ENCODE measurements at regions not wholly inside any gene's neighbourhood (a gene's known extent, or its start where the extent isn't known, plus 50 kb on each side); places are given as distances from the start of the nearest gene placed in this dataset.

DNA sequence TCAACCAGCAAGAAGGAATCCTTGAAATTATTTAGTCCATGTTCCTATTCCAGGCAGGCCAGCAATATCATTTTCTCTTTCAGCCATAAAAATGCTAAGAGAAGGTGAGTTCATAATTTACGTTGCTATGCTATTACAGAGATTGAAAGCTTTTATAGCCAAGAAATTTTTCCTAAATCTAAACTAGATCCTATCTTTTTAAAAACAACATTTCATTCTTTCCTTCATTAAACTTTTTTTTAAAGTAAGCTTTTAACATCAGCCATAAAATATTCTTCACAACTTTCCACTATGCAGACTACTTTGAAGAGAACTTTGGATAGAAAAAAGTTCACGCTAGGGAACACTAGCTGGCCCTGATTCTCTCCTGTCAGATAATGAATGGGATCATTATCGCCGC is 159.8 kb downstream of the RPS12 start:
- no peak for DNase-seq (ENCODE audit: low read depth)

DNA sequence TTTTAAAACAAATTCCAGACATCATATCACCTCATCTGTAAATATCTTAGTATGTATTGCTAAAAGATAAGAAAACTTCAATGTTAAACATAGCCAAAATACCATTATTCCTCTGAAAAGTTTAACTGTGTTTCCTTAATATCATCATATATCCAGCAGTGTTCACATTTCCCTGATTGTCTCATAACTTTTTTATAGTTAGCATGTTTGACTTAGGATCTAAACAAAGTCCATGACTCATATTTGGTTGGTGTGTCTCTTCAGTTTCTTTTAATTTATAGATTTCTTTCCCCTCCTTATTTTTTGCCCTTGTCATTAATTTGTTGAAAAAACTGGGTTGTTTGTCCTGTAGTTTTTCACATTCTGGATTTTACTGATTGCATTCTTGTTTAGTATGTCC is 163.0 kb downstream of the RPS12 start:
- no peak for DNase-seq (ENCODE audit: low read depth)

DNA sequence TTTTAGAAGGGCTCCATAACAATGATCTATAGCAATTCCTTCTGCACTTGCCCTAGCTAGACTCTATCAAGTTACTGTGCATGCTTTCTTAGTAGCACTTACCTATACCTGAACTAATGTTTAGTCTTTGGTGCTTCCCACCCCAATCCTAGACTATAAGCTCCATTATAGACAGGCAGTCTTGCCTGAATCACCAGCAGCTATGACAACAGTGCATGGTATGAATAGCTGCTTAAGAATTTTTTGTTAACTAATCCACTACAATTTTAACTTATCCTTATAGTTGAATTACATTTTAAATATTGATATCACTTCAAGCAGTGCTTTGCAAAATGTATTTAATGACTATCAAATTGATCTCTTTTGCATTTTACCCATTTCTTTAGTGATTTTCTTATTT is 164.3 kb downstream of the RPS12 start:
- DNase-seq (ENCODE audit: low read depth) = no peak

DNA sequence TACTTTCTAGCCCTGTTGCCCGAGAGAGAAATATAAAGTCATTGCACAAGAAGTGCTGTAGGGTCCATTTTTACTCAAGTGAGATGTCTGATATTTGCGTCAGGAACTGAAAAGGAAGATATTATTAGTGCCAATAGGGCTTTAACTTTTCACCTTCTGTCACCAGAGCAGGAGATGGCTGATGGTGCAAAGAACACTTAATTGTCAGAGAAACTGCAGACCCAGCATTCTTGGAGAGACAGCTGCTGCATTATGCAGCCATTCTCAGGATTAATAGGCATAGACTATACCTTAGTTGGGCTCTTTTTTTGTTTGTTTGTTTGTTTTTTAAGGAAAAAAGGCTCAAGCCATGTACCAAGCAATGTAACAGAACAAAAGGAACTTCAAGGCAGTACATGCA is 179.4 kb downstream of the RPS12 start:
- no peak for DNase-seq (ENCODE audit: low read depth)

DNA sequence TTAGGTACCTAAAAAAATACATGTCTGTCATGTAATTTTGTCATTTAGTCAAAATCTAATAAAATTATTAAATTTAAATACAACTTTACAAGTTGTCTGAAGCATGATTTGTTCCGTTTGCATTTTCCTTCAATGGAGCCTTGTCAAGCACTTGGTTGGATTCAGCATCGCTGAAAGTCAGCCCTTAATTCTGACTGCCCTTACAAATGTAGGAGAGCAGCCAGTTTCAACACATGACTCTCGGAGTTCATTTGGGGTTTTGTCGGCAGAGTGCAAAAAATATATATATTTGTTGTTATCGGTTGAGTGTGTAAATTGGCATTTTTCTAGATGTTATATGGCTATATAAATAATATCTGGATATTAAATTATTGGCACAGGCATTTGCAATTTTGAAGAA is 180.6 kb downstream of the RPS12 start:
- DNase-seq (ENCODE audit: low read depth) = no peak

DNA sequence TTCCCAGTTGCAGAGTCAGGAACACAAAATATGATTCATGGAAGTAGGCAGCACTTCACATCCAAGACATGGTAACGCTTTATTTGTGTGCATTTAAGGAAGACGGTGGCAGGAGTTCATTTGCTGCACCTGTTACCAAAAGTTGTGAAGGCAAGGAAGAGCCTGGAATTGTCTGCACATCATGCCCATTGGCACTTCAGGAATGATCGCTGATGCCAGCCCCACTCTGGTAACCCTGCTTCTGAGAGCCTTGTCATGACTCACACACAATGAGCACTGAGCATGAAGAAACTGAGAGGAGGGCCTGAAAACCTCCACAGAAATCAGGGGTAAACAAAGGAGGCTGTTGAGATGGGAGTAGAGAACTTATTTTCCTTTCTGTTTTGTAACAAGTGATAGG is 181.1 kb downstream of the RPS12 start:
- no peak for DNase-seq (ENCODE audit: low read depth)

DNA sequence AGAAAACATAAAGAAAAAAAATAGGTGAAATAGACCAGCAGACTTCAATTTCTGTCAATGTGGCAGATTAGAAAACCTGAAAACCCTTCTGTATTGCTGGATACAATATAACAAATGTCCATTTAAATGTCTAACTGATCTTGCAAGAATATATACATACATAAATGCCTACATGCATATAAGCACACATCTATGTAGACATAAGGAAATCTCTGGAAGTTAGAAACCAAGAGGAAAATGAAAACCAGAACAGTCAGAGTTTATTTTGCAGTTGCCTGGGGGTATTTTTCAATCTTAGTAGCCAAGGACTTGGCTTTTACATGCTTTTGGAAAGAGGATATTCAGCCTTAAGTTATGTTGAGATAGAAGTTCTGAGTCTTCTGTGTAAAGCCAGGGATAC is 184.0 kb downstream of the RPS12 start:
- DNase-seq (ENCODE audit: low read depth) = no peak

DNA sequence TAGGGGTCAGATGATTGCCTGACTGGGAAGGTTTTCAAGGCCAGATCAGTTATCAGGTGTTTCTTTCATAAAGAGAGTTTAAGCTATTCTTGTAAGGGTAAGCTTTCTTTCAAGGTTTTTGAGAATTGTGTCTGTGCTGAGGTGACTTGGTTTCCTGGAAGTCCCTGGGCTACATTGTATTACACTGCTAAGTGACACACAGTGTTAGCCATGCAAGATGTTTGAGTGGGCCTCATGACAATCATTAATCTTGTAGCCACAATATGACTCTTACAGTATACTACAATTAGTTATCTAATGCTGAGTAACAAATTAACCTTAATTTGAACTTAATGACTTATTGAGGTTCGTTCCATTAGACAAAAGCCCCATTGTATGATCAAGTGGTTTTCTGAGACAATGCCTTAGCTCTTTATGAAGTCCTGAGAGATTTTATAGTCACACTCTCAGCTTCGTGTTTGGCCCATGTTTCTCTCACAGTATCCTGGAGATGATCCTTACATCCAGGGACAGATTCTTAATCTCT is 186.7 kb downstream of the RPS12 start:
- DNase-seq (ENCODE audit: low read depth) = no peak

DNA sequence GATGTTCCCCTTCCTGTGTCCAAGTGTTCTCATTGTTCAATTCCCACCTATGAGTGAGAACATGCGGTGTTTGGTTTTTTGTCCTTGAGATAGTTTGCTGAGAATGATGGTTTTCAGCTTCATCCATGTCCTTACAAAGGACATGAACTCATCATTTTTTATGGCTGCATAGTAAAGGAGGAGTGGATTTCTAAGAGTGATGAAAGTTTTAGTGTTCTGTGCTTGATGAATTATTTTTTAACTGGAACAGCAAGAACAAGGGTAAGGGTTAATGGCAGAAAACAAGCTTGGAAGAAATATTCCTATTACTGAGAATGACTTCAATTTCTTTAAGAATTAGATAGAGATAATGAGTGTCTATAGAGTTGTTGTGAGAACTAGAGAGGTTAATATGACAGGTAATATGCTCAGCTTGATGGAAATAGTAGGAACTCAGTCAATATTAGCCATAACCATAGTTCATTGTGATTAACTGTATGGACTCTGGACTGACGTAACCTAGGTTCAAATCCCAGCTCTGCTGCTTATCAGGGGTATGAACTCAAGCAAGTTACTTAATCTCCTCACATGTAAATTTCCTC is 190.0 kb downstream of the RPS12 start:
- no peak for DNase-seq (ENCODE audit: low read depth)

DNA sequence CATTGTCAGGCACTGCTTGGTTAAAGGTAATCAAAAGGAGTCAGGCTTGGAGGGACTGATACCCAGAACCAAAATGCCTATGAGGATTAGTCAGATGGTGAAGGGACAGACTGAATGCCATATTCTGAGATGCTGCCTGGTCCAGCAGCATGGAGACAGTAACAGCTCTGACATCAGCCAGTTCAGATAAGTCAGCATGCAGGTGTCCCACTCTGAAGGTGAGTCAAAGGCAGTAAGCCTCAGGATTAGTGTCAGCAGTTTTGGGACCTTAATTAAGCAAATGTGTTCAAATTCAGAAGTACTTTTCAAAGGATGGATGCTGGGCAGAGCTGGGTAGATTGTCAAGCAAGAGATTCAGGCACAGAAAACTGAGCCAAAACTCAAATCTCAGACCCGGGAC is 198.4 kb downstream of the RPS12 start:
- no peak for DNase-seq (ENCODE audit: low read depth)

DNA sequence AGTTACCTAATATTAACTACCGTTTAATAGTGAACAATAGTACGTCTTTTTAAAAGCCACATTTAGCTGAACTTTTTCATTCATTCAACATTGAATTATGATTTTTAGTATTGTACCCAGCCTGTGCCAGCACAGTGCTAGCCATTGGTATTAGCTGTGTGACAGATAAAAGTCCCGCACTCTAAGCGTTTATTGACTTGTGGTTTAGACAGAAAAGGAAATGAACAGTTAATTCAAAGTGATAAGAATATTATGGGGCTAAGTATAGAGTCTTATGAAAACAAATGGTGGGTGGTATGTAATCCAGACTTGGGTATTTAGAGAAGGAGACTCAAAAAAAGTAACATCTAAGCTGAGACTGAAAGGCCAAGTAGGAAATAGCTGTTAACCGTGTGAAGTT is 202.3 kb downstream of the RPS12 start:
- DNase-seq (ENCODE audit: low read depth) = no peak

DNA sequence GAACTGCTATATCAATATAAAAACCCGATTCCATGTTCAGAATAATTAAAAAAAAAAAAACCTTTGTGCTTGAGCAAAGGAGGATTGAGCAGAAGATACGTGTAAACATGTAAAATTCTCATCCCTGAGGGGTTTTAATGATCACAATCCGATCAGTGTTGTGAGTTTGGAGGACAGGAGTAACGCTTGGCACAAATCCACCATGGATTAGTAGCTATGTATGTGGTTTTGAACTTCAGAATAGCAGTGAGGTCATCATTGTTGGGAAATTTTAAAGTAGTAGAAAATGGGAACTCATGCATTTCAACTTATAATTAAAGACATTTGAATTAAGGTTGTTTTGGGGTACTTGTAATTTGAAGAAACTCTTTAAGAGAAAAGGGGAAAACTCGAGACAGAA is 203.2 kb downstream of the RPS12 start:
- DNase-seq (ENCODE audit: low read depth) = no peak

DNA sequence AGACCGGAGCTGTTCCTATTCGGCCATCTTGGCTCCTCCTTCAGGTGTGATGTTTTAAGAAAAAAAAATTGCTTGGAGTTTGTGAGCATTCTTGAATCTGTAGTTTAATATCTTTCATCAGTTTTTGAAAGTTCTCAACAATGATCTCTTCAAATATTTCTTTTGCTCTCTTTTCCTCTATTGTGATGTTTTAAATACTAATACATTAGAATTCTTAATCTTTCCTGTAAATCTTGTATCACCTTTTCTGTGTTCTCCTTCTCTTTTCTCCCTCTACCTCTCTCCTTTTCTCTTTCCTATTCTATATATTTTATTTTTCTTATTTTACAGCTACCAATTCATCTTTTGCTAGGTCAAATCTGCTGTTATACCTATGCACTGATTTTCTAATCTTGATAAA is 212.3 kb downstream of the RPS12 start:
- no peak for DNase-seq (ENCODE audit: low read depth)

DNA sequence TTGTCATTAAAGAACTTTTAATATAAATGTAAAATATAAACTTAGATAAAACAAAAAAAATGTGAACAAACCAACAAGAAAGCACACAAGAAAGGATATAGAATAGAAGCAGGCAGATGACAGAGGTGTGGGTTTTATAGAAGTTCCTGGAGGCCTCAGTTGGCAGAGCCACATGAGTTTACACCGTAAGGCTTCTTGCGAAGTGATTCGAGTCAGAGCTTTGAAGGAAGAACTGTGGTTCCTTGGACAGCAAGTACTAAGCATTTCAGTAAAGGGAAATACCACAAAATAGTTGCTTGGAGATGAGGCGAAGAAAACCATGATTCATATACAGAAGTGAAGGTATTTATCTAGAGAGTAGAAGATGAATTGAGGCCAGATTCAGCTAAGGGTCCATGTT is 207.9 kb upstream of the EYA4 start:
- DNase-seq (ENCODE audit: low read depth) = no peak

DNA sequence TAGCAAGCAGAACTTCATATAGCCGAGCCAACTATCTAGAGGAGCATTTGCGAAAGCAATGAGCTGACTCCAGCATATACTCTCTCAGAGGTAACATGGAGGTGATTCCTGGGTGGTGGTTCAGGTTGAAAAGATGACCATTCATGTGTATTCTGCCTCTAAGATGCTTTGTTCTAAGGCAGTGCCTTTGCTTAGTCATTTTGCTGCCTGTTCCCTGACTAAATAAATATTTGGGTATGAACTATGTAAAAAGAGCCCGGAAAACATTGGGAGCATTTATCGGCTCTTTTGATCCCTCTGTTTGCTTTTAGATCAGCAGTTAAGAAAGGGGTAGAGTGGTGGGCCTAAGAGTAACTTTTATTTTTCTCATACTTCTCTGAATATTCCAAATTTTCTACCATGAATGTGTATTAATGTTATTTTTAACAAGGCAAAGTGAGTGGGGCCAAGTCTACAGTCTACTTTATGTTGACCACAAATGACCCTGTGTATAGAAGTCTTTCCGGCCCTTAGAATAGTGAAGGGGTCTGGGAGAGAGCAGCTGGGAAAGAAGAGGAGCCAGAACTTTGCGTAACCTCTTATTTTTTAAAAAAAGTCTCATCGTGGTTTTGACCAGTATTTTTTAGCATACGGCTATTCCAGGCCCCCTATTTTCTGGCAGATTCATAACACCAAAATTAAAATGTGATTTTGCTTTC is 206.5 kb upstream of the EYA4 start:
- no peak for DNase-seq (ENCODE audit: low read depth)

DNA sequence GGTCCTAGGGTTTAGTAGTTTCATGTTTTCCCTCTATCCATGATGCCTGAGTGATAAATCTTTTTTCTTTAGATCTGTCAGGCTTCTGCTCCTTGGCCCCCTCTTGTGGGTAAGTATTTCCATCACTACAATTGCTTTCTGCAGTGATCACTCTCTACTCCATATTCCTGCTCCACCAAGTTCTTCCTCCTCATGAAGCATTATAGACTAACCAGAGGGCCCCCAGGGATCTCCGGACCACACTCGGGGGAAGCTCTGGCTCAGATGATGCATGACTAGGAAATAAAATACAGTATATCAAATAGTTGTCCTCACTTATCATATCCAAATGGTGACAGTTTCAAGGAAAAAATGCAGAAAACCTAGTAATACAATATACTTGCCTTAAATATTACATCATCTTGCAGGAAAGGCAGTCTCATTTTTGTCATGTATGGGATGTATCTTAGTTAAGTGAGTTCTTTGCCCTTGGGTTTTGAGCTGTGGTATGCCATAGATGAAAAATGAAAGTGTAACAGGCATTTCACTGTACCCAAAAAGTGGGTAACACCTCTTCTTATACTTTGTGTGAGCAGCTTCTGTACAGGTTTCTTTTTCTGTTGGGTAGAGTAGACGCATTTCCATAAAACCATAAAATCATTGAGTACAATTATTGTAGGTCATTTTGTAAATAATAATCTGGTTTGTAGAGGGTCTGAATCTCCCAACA is 200.9 kb upstream of the EYA4 start:
- DNase-seq (ENCODE audit: low read depth) = no peak

DNA sequence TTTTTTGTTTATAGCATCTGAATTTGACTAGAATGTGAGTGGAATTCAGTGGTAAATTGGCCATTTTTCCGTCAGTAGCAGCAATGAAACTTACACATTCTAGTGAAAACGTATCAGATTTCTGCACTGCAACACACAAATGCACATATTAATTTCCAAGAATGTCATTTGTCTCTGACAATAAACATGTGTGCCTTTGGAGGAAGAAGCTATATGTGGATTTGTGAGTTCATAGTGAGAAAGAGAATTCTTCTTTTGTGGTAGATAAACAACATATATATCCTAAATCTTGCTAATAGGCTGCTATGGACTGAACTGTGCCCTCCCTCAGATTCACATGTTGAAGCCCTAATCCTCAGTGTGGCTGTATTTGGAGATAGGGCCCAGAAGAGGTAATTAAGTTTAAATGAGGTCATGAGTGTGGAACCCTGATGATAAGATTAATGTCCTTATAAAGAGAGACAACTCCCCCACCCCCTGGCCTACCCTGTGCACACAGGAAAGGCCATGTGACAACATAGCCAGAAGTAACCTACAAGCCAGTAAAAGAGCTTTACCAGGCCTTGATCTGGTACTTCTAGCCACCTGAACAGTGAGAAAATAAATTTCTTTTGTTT is 200.2 kb upstream of the EYA4 start:
- DNase-seq (ENCODE audit: low read depth) = no peak

DNA sequence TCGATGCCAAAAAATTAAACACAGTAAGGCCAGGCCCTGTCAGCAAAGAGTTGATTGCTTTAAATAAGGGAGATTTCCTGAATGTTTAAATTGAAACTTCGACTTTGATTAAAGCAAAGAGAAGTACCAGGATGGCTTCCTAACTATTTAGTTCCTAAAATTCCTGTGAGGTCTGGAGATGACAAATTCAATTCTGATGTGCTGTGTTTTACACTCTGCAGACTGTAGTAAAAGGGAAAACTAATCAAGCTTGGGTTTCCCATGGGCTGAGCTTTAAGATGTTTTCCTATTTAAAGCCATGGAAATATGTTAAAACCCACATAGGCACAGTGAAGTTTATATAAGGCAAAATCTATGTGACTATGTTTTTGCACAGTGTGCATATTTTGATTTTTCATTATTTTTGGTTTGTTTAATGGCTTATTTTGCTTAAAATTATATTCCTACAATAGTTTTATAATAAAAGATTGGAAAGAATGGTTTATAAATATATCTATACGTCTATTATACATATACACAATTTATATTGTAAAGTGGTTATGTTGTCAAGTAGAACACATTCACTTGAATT is 198.5 kb upstream of the EYA4 start:
- no peak for DNase-seq (ENCODE audit: low read depth)

DNA sequence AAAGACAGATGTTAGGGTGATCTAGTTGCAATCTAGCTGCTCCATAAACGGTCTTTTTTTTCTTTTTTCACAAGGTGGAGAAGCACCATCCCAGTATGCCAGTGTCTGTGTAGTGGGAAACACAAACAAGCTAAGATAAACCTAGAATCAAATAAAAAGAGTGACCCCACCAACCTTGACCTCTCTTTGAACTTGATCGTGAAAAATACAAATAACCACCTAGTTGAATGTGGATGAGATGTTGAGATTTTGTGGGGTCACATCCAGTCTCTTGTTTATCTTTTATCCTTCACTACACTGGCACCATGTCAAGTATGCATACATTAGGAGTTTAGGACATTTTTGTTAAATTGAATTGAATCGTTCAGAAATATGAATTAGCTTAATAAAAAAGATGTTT is 194.6 kb upstream of the EYA4 start:
- no peak for DNase-seq (ENCODE audit: low read depth)

DNA sequence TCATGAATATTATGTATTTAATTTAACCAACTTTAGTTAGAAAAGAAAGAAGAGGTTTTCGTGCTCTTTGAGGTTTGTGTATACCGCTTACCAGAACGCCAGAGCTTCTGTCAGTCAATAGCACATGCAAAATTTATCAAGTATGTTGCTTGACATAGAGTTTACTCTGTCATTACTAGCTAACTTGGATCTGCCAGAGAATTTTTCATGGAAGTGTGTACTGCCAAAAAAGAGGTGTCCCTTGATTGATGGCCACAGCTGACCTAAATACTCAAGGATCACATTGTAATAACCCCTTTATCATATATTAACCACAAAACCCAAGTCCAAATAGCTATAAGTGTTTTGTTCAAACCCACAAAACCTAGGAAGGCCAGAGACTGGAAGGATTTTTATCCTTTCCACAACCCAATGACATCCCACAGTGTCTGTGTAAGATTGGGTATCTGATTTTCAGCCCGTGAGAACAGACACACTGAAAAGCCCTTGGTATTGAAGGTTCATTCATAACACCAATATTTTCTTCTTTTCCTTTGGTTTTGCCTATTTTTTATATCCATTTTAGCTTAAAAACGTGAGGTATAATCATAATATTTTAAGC is 194.0 kb upstream of the EYA4 start:
- no peak for DNase-seq (ENCODE audit: low read depth)

DNA sequence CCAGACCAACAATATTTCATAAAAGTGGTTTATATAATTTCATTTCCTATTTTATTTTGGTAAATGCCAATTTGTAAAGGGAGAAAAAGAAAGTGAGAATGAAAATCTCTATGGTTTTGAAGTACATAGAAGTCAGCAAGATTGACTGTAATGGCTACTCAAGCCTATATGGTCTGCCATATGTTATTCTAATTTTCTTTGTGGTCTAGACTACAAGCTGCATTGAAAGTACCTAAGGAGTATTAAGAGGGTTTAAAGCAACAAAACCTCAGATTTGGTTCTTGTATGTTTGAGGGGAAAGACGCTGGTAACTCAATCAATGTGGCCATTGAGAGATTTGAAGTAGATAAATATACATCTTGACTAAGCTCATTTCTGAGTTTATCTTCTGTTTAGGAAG is 193.5 kb upstream of the EYA4 start:
- no peak for DNase-seq (ENCODE audit: low read depth)

DNA sequence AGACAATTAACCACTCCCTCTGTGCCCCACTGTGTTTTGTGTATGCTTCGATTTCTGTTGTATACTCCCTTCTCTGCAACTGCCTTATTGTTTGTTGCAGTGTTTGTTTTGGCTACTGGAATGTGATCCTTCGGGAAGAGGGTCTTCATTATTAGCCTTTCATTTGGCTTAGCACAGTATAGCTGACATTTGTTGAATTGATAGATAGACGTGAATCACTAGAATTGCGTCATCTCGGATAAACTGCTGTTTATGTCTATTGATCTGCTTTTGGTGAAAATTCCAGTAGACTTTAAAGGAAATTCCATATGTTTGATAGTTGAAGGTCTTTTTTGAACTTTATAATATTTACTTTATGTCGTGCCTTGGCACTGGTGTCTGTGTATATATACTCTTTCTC is 189.9 kb upstream of the EYA4 start:
- DNase-seq (ENCODE audit: low read depth) = no peak

Measured in stimulated activated CD8-positive, alpha-beta memory T cell treated with anti-CD3 and anti-CD28 coated beads, Interleukin-4, amount 100 ng/mL, for 24 hours (primary cell).